Heart right ventricle (tissue), 16 donors: ENCODE measurements at regions not wholly inside any gene's neighbourhood (a gene's known extent, or its start where the extent isn't known, plus 50 kb on each side); places are given as distances from the start of the nearest gene placed in this dataset.

Experiments used
- ATAC-seq, 8 donors: fragments of 200-7000 bp; cut with Tn5 transposase; one replicate each; pipeline ENCODE4 v1.9.1; 2020; ENCODE audit warnings: mild to moderate bottlenecking in 8 of 8, moderate library complexity in 8 of 8, moderate number of reproducible peaks in 1 of 8
- DNase-seq, 2 donors: peaks; one replicate each; pipeline ENCODE4 v3.0.0-alpha.2; 2020
- H3K27ac ChIP-seq, 10 donors: fragments of 200-600 bp; sonication (generic) in 2 of 10; one replicate each; pipeline versions ENCODE4 v1.5.0 to v1.8.0; 2020 to 2022; ENCODE audit warnings: mild to moderate bottlenecking in 3 of 10
- H3K27me3 ChIP-seq, 7 donors: fragments of 200-600 bp; one replicate each; pipeline ENCODE4 v1.8.0; 2021 to 2022; ENCODE audit warnings: mild to moderate bottlenecking in 2 of 7
- H3K36me3 ChIP-seq, 9 donors: fragments of 200-600 bp; sonication (generic) in 1 of 9; one replicate each; pipeline versions ENCODE4 v1.5.0 to v1.8.0; 2020 to 2022; ENCODE audit warnings: mild to moderate bottlenecking in 2 of 9
- H3K4me1 ChIP-seq, 9 donors: fragments of 200-600 bp; sonication (generic) in 1 of 9; one replicate each; pipeline versions ENCODE4 v1.5.0 to v1.8.0; 2020 to 2022; ENCODE audit warnings: mild to moderate bottlenecking in 4 of 9
- H3K4me3 ChIP-seq, 10 donors: fragments of 200-600 bp; sonication (generic) in 2 of 10; one replicate each; pipeline versions ENCODE4 v1.5.0 to v1.8.0; 2020 to 2022; ENCODE audit warnings: mild to moderate bottlenecking in 7 of 10, moderate library complexity in 2 of 10
- H3K9me3 ChIP-seq, 11 donors: fragments of 200-600 bp in 10 of 11; sonication (generic) in 2 of 11; one replicate each; pipeline versions ENCODE4 v1.5.0 to v1.8.0; 2013 to 2022; ENCODE audit warnings: mild to moderate bottlenecking in 2 of 11, control low read depth in 1 of 11, moderate library complexity in 1 of 11
- CTCF ChIP-seq, 9 donors: fragments of 200-600 bp; sonication (generic) in 2 of 9; IDR thresholded peaks; one replicate each; pipeline versions ENCODE4 v1.5.0 to v1.8.0; 2021 to 2022; ENCODE audit warnings: antibody characterized with exemption in 9 of 9, mild to moderate bottlenecking in 5 of 9, moderate library complexity in 1 of 9
- WGBS, 2 donors: extraction: QIAGEN DNeasy Blood & Tissue Kit; methylation state at CpG; one replicate each; pipeline ENCODE4 v1.1.7; 2013; ENCODE audit warnings: inconsistent platforms in 1 of 2; 5-methylcytosine and 5-hydroxymethylcytosine counted together
- intact Hi-C, 10 donors: fragments of 100-400 bp; cut with DNase I; formaldehyde crosslinking; loops; one replicate each; pipeline versions ENCODE4 v1.11.1 to v1.14.2; 2022
- donor health status: Arrhythmogenic right ventricular cardiomyopathy.
- donor health status: ischemic (EF 13 %, LVEDD 7.1; RV severe dilation, severe dysfunction).
- donor health status: healthy with polysubstance abuse.
- donor health status: DM: no; HTN: yes; CAD: no.
- donor health status: DM: no; HTN: no; CAD: no.
- donor health status: ischemic (EF 25% LVEDD 6.9; RV normal size, moderate dysfunction).
- donor health status: ischemic (EF 25% LVEDD 5.7; RV mildly dilated, moderate dysfunction).
- donor health status: healthy.
- donor health status: DM: yes; HTN: yes; CAD: no.
- donor health status: Ischemic cardiomyopathy.
- donor health status: ischemic (EF 35%, LVEDD 5.7; RV mildly dilated, moderate dysfunction).
- donor health status: nonischemic (EF 11% LVEDD 7.7; RV severe dilation, severe dysfunction).
- donor health status: DM: yes; HTN: yes; CAD: no.
- donor health status: PGD.
- donor health status: ischemic (EF 29% LVEDD 5.4; RV normal size, mild dysfunction).
- donor health status: nonischemic (EF 23%, LVEDD 6.1; RV moderate dilation, normal function).

GRCh38 chr10:7075851-7076250 is 335.0 kb downstream of the SFMBT2 start:
- DNase-seq (no peak), ATAC-seq (peak in 5 of 8 donors; percentile 14 to 39 (median 27))
- 44 to 55% methylated on average over 7 of the region's 7 CpGs for WGBS, 2 donors
- H3K27ac ChIP-seq = no peak overlapping the region
- intact Hi-C loops = no loop called here
- H3K4me3 ChIP-seq = no peak overlapping the region
- peaks cover 0 to 29% (median 0%) of the 10 kb centered on the region in 7 donors for H3K27me3 ChIP-seq
- H3K9me3 ChIP-seq = peaks cover 0 to 3% (median 0%) of the 10 kb centered on the region in 11 donors
- TF ChIP-seq CTCF (IDR thresholded peaks at IDR 0.05) = no peak
- H3K36me3 ChIP-seq = no peaks in the 10 kb centered on the region
- no peaks in the 10 kb centered on the region for H3K4me1 ChIP-seq

GRCh38 chr10:7075110-7075509 is 335.7 kb downstream of the SFMBT2 start:
- peak in 4 of 8 donors; percentile 28 to 69 (median 42) for ATAC-seq
- TF ChIP-seq CTCF (IDR thresholded peaks at IDR 0.05) = no peak
- DNase-seq = no peak
- Histone ChIP-seq H3K9me3 (peaks cover 0 to 3% (median 0%) of the 10 kb centered on the region in 11 donors), H3K4me1 (no peaks in the 10 kb centered on the region), H3K4me3 (no peak overlapping the region), H3K27ac (no peak overlapping the region), H3K27me3 (peaks cover 0 to 32% (median 0%) of the 10 kb centered on the region in 7 donors), H3K36me3 (no peaks in the 10 kb centered on the region)
- 57 to 68% methylated on average over 5 of the region's 5 CpGs for WGBS, 2 donors
- intact Hi-C loops = no loop called here

- no peaks in the 10 kb centered on the region for H3K36me3 ChIP-seq
- peaks cover 0 to 26% (median 0%) of the 10 kb centered on the region in 7 donors for H3K27me3 ChIP-seq
- H3K4me3 ChIP-seq = no peak overlapping the region
- WGBS, 2 donors = 68 to 70% methylated on average over 2 of the region's 2 CpGs
- DNase-seq = no peak
- intact Hi-C loops = no loop called here
- H3K27ac ChIP-seq = no peak overlapping the region
- no peak for TF ChIP-seq CTCF (IDR thresholded peaks at IDR 0.05)
- H3K4me1 ChIP-seq = no peaks in the 10 kb centered on the region
- H3K9me3 ChIP-seq = peaks cover 0 to 3% (median 0%) of the 10 kb centered on the region in 11 donors
- ATAC-seq = no peak
Measured at GRCh38 chr10:7071421-7071820, 339.4 kb downstream of the SFMBT2 start.

GRCh38 chr10:7070950-7071349 is 339.9 kb downstream of the SFMBT2 start:
- Histone ChIP-seq H3K27ac (no peak overlapping the region), H3K9me3 (peaks cover 0 to 3% (median 0%) of the 10 kb centered on the region in 11 donors), H3K4me1 (no peaks in the 10 kb centered on the region), H3K36me3 (no peaks in the 10 kb centered on the region), H3K27me3 (peaks cover 0 to 26% (median 0%) of the 10 kb centered on the region in 7 donors), H3K4me3 (no peak overlapping the region)
- WGBS, 2 donors = 18 to 26% methylated on average over 2 of the region's 2 CpGs
- no peak for ATAC-seq
- TF ChIP-seq CTCF (IDR thresholded peaks at IDR 0.05) = no peak
- no peak for DNase-seq
- intact Hi-C loops = no loop called here
